K562 (cell line): ENCODE measurements at regions not wholly inside any gene's neighbourhood (a gene's known extent, or its start where the extent isn't known, plus 50 kb on each side); places are given as distances from the start of the nearest gene placed in this dataset.

Source experiments
- ATAC-seq: fragments of 200-7000 bp; cut with Tn5 transposase; 3 replicates; pipeline ENCODE4 v1.9.1; 2020; ENCODE audit warnings: moderate library complexity
- BruUV-seq: library from RNA; stranded (reverse); fragments of 400-500 nt; replicated peaks from 2 replicates; lab custom pipeline; 2021; lab: Mats Ljungman, UMichigan
- CTCF ChIA-PET: fragments of 300-600 bp; formaldehyde crosslinking; extraction: SDS; loops from one replicate; lab custom pipeline; 2021; ENCODE audit warnings: low intra/inter-chr PET ratio; lab: Yijun Ruan, JAX
- POLR2A ChIA-PET: fragments of 300-600, 350-650 bp; sonication (Branson Sonifier 250); formaldehyde crosslinking; extraction: SDS; loops from one replicate; lab custom pipeline; 2021; ENCODE audit warnings: antibody characterized with exemption, inconsistent platforms; lab: Yijun Ruan, JAX
- DNase-seq, 4 experiments: peaks; one replicate each; pipeline versions ENCODE4 v3.0.0 to v3.0.0-alpha.2; 2011 to 2018; ENCODE audit warnings: low spot score in 3 of 4, mixed read lengths in 3 of 4; ENCODE audit errors: extremely low read depth in 1 of 4
- FAIRE-seq: peaks from 2 replicates; lab custom pipeline; 2011; peaks lifted over from hg19 to GRCh38; lab: Jason Lieb, UNC
- H2AFZ ChIP-seq: 2 replicates; pipeline ENCODE4 v1.6.0; 2011; ENCODE audit warnings: low read depth, low read length, control low read depth, inconsistent platforms
- H3K27ac ChIP-seq: fragments of 200-600 bp; 3 replicates; pipeline ENCODE4 v1.8.0; 2011; ENCODE audit warnings: low read depth, mild to moderate bottlenecking, control low read depth, inconsistent platforms, low read length, moderate library complexity, mixed read lengths; ENCODE audit errors: extremely low read depth
- H3K27me3 ChIP-seq, 2 experiments: fragments of 300-600 bp in 1 of 2; 2 replicates in 1 of 2; 3 replicates in 1 of 2; pipeline versions ENCODE4 v1.6.0 to v1.8.0; 2011; ENCODE audit warnings: inconsistent platforms in 2 of 2, low read length in 2 of 2, mild to moderate bottlenecking in 1 of 2, mixed read lengths in 1 of 2, moderate library complexity in 1 of 2; ENCODE audit not compliant: control insufficient read depth in 2 of 2, insufficient read depth in 2 of 2
- H3K36me3 ChIP-seq: fragments of 300-600 bp; 3 replicates; pipeline ENCODE4 v1.8.0; 2011; ENCODE audit warnings: mild to moderate bottlenecking, low read length, inconsistent platforms; ENCODE audit not compliant: control insufficient read depth, insufficient read depth
- H3K4me1 ChIP-seq, 2 experiments: fragments of 200-600 bp in 1 of 2; replicated peaks in 1 of 2; 2 replicates in 1 of 2; 3 replicates in 1 of 2; pipeline versions ENCODE4 v1.5.1 to v1.8.0; 2011; ENCODE audit warnings: inconsistent platforms in 2 of 2, low read length in 2 of 2, mild to moderate bottlenecking in 1 of 2, mixed read lengths in 1 of 2, moderate library complexity in 1 of 2; ENCODE audit not compliant: control insufficient read depth in 2 of 2, insufficient read depth in 2 of 2
- H3K4me2 ChIP-seq: 2 replicates; pipeline ENCODE4 v1.6.1; 2011; ENCODE audit warnings: low read length, control low read depth, inconsistent platforms, mixed read lengths; ENCODE audit not compliant: insufficient read depth
- H3K4me3 ChIP-seq: fragments of 200-600 bp; sonication (generic), shearing (Covaris generic); 2 replicates; pipeline ENCODE4 v1.5.1; 2016; ENCODE audit warnings: control low read depth, inconsistent platforms
- H3K79me2 ChIP-seq: fragments of 200-600 bp; 3 replicates; pipeline ENCODE4 v1.8.0; 2011; ENCODE audit warnings: low read length, inconsistent platforms; ENCODE audit not compliant: control insufficient read depth, insufficient read depth
- H3K9ac ChIP-seq, 2 experiments: 2 replicates each; pipeline versions ENCODE4 v1.6.0 to v1.6.1; 2011; ENCODE audit warnings: low read depth in 2 of 2, low read length in 2 of 2, control low read depth in 1 of 2, inconsistent platforms in 1 of 2, mild to moderate bottlenecking in 1 of 2, mixed read lengths in 1 of 2; ENCODE audit not compliant: insufficient read depth in 1 of 2
- H3K9me1 ChIP-seq: one replicate; pipeline ENCODE4 v1.6.0; 2011; ENCODE audit warnings: inconsistent platforms, mild to moderate bottlenecking, low read length, moderate library complexity; ENCODE audit not compliant: control insufficient read depth, insufficient read depth
- H3K9me3 ChIP-seq: replicated peaks from 2 replicates; pipeline ENCODE4 v1.5.1; 2011; ENCODE audit warnings: low read depth, low read length, inconsistent platforms; ENCODE audit not compliant: control insufficient read depth, insufficient read depth
- H4K20me1 ChIP-seq: replicated peaks from 2 replicates; pipeline ENCODE4 v1.6.1; 2011; ENCODE audit warnings: low read length, inconsistent platforms, mixed read lengths; ENCODE audit not compliant: control insufficient read depth, insufficient read depth
- FOXM1 ChIP-seq, 2 experiments: fragments of 450-650 bp in 1 of 2; sonication (generic) in 1 of 2; formaldehyde crosslinking in 1 of 2; IDR thresholded peaks; 2 replicates each; pipeline versions ENCODE4 v1.6.1 to v1.9.0; 2017 to 2022; ENCODE audit warnings: low read depth in 2 of 2, mild to moderate bottlenecking in 2 of 2, missing genetic modification reagents in 1 of 2, moderate library complexity in 1 of 2
- HLTF ChIP-seq: fragments of 450-650 bp; IDR thresholded peaks from 2 replicates; pipeline ENCODE4 v1.6.1; 2016
- KLF13 ChIP-seq: fragments of 450-650 bp; IDR thresholded peaks from 2 replicates; pipeline ENCODE4 v1.6.1; 2016; ENCODE audit warnings: missing genetic modification characterization, low read depth, mild to moderate bottlenecking, missing compliant biosample characterization, moderate library complexity, borderline replicate concordance
- MCM5 ChIP-seq: fragments of 450-650 bp; IDR thresholded peaks from 2 replicates; pipeline ENCODE4 v1.6.1; 2016; ENCODE audit warnings: low read depth
- MIER1 ChIP-seq: fragments of 450-650 bp; IDR thresholded peaks from 2 replicates; pipeline ENCODE4 v1.6.1; 2016; ENCODE audit warnings: antibody characterized with exemption, mild to moderate bottlenecking, low read depth
- NCOA4 ChIP-seq: fragments of 450-650 bp; IDR thresholded peaks from 2 replicates; pipeline ENCODE4 v1.6.1; 2018; ENCODE audit warnings: mild to moderate bottlenecking; ENCODE audit not compliant: partially characterized antibody
- PRMT5 ChIP-seq: sonication (generic); formaldehyde crosslinking; IDR thresholded peaks from 2 replicates; pipeline ENCODE4 v1.5.0; 2020; ENCODE audit warnings: missing genetic modification reagents
- SETDB1 ChIP-seq: IDR thresholded peaks from one replicate; pipeline ENCODE4 v1.6.1; 2012; ENCODE audit warnings: low read length, control low read depth, inconsistent platforms
- SIN3A ChIP-seq, 2 experiments: fragments of 150-350 bp in 1 of 2; IDR thresholded peaks; 2 replicates each; pipeline ENCODE4 v1.6.1; 2011 to 2016; ENCODE audit warnings: borderline replicate concordance in 2 of 2, low read depth in 2 of 2, low read length in 2 of 2, mild to moderate bottlenecking in 2 of 2, moderate library complexity in 2 of 2; ENCODE audit not compliant: control insufficient read depth in 1 of 2
- SMARCE1 ChIP-seq: fragments of 450-650 bp; IDR thresholded peaks from 2 replicates; pipeline ENCODE4 v1.7.1; 2016; ENCODE audit warnings: mild to moderate bottlenecking
- STAT5B ChIP-seq: fragments of 250-450 bp; sonication (Bioruptor Pico); IDR thresholded peaks from 2 replicates; pipeline ENCODE4 v1.8.0; 2021; ENCODE audit warnings: mild to moderate bottlenecking, inconsistent platforms
- USF2 ChIP-seq: sonication (generic); formaldehyde crosslinking; IDR thresholded peaks from 2 replicates; pipeline ENCODE4 v1.5.0; 2020; ENCODE audit warnings: missing genetic modification reagents
- ZKSCAN8 ChIP-seq: fragments of 200-800 bp; sonication (Bioruptor generic); IDR thresholded peaks from 2 replicates; pipeline ENCODE4 v1.6.1; 2016; ENCODE audit warnings: missing genetic modification characterization, missing compliant biosample characterization
- ZNF212 ChIP-seq: fragments of 450-650 bp; formaldehyde crosslinking; IDR thresholded peaks from 2 replicates; pipeline ENCODE4 v1.4.0; 2020; ENCODE audit warnings: mild to moderate bottlenecking
- ZNF518B ChIP-seq: fragments of 250-450 bp; sonication (Bioruptor Pico); IDR thresholded peaks from 2 replicates; pipeline ENCODE4 v1.5.0; 2021; ENCODE audit warnings: mild to moderate bottlenecking, moderate library complexity
- ZNF589 ChIP-seq: fragments of 200-800 bp; sonication (Bioruptor generic); IDR thresholded peaks from 2 replicates; pipeline ENCODE4 v1.6.1; 2016; ENCODE audit warnings: low read depth, missing genetic modification characterization, missing compliant biosample characterization
- WGBS: fragments of 100-300 bp; shearing (Covaris generic); methylation state at CpG from one replicate; pipeline ENCODE4 v1.1.6; 2016; ENCODE audit warnings: low coverage, mixed read lengths; ENCODE audit not compliant: insufficient coverage; ENCODE audit errors: missing lambda C conversion rate; 5-methylcytosine and 5-hydroxymethylcytosine counted together
- in situ Hi-C: fragments of 300-500 bp; cut with MboI; formaldehyde crosslinking; loops from 4 replicates; pipeline ENCODE4 v1.15.0; 2018; ENCODE audit warnings: inconsistent platforms, mixed read lengths
- intact Hi-C: fragments of 100-400 bp; cut with micrococcal nuclease; formaldehyde crosslinking; loops from 2 replicates; pipeline ENCODE4 v1.14.2; 2022

GRCh38 chr3:74345701-74346100 is 268.8 kb downstream of the CNTN3 start:
- 4% methylated on average over 2 of the region's 2 CpGs for WGBS
- in situ Hi-C loops (no loop called here), intact Hi-C loops (no loop called here)
- POLR2A ChIA-PET: no interaction called here
- no peaks in the 10 kb centered on the region for H3K9me1 ChIP-seq
- H2AFZ ChIP-seq: no peak overlapping the region
- ATAC-seq (no peak), DNase-seq (no peak), FAIRE-seq (no peak)
- H3K9me3 ChIP-seq: no peaks in the 10 kb centered on the region
- H3K79me2 ChIP-seq: no peaks in the 10 kb centered on the region
- no peak overlapping the region for H3K4me2 ChIP-seq
- TF ChIP-seq USF2: no peak
- TF ChIP-seq PRMT5 (CRISPR knock-in tag): no peak
- no peak for TF ChIP-seq SMARCE1
- no peak for TF ChIP-seq STAT5B (CRISPR knock-in tag)
- no peak for TF ChIP-seq ZNF212 (CRISPR knock-in tag)
- no peak for TF ChIP-seq FOXM1 (IDR thresholded peaks at IDR 0.05; ENCODE audit: low read depth)
- no peak for TF ChIP-seq FOXM1 (CRISPR knock-in tag; IDR thresholded peaks at IDR 0.05; ENCODE audit: low read depth)
- TF ChIP-seq ZNF518B (CRISPR knock-in tag): no peak
- no peak for TF ChIP-seq MCM5
- TF ChIP-seq SETDB1: no peak
- no peak for TF ChIP-seq ZNF589
- no peak for TF ChIP-seq HLTF
- no peak for TF ChIP-seq MIER1
- no peak for TF ChIP-seq KLF13 (tag)
- no peak for TF ChIP-seq NCOA4
- TF ChIP-seq ZKSCAN8 (CRISPR knock-in tag): no peak
- TF ChIP-seq SIN3A (IDR thresholded peaks at IDR 0.05; ENCODE audit: borderline replicate concordance in 2 of 2, control insufficient read depth in 1 of 2, low read depth in 2 of 2, low read length in 2 of 2): no peak
- H3K4me3 ChIP-seq: no peak overlapping the region
- no peaks in the 10 kb centered on the region for H3K36me3 ChIP-seq
- CTCF ChIA-PET: no interaction called here
- H3K27me3 ChIP-seq: no peaks in the 10 kb centered on the region
- no peaks in the 10 kb centered on the region for H4K20me1 ChIP-seq
- BruUV-seq: no TSS peak
- no peak overlapping the region for H3K27ac ChIP-seq
- H3K4me1 ChIP-seq: no peaks in the 10 kb centered on the region
- no peak overlapping the region for H3K9ac ChIP-seq
